Ovary (tissue), 7 donors: ENCODE measurements at regions not wholly inside any gene's neighbourhood (a gene's known extent, or its start where the extent isn't known, plus 50 kb on each side); places are given as distances from the start of the nearest gene placed in this dataset.

Source experiments
- DNase-seq, 5 donors: peaks; one replicate each; pipeline ENCODE4 v3.0.0-alpha.2; 2019 to 2020
- H3K27ac ChIP-seq, 2 donors: fragments of 200-600 bp; one replicate each; pipeline versions ENCODE4 v1.5.1 to v1.8.0; 2019 to 2022
- H3K27me3 ChIP-seq: fragments of 200-600 bp; one replicate; pipeline ENCODE4 v1.8.0; 2022
- H3K36me3 ChIP-seq: fragments of 200-600 bp; sonication (generic); one replicate; pipeline ENCODE4 v1.5.1; 2019
- H3K4me1 ChIP-seq: one replicate; pipeline ENCODE4 v1.8.1; 2013; ENCODE audit warnings: mild to moderate bottlenecking, moderate library complexity; ENCODE audit not compliant: insufficient read depth
- H3K4me3 ChIP-seq: fragments of 200-600 bp; sonication (generic); one replicate; pipeline ENCODE4 v1.5.1; 2017
- H3K9me3 ChIP-seq, 2 donors: fragments of 200-600 bp in 1 of 2; sonication (generic) in 1 of 2; one replicate each; pipeline versions ENCODE4 v1.5.1 to v1.8.1; 2013 to 2019; ENCODE audit warnings: mild to moderate bottlenecking in 1 of 2, moderate library complexity in 1 of 2
- EP300 ChIP-seq: sonication (generic); formaldehyde crosslinking; IDR thresholded peaks from one replicate; pipeline ENCODE4 v1.6.1; 2017; ENCODE audit warnings: antibody characterized with exemption
- POLR2A ChIP-seq: fragments of 450-650 bp; IDR thresholded peaks from one replicate; pipeline ENCODE4 v1.6.1; 2017; ENCODE audit warnings: antibody characterized with exemption, mild to moderate bottlenecking, moderate library complexity
- WGBS, 3 donors: extraction: QIAGEN DNeasy Blood & Tissue Kit in 1 of 3; methylation state at CpG; one replicate each; pipeline versions ENCODE4 v1.1.5 to v1.1.7; 2013 to 2017; 5-methylcytosine and 5-hydroxymethylcytosine counted together
- intact Hi-C, 4 donors: fragments of 100-400 bp; cut with DNase I; formaldehyde crosslinking; loops; one replicate each; pipeline versions ENCODE4 v1.11.0 to v1.15.1; 2022 to 2023
- TF ChIP-seq, protein P1 (sequence below), 3 donors: fragments of 450-650 bp in 2 of 3; fragments of 200-600 bp in 1 of 3; IDR thresholded peaks; one replicate each; pipeline versions ENCODE4 v1.5.1 to v1.8.0; 2016 to 2022; ENCODE audit warnings: antibody characterized with exemption in 3 of 3, mild to moderate bottlenecking in 1 of 3
- donor health status: DM: no; HTN: no; CAD: no; lungs with moderate emphysema.
- donor health status: DM: no; HTN: no; CAD: no.
- donor health status: Bipolar disorder and iron deficiency.
- donor health status: DM: no; HTN: no; CAD: no.
- donor health status: DM: yes; HTN: yes; CAD: no.

DNA sequence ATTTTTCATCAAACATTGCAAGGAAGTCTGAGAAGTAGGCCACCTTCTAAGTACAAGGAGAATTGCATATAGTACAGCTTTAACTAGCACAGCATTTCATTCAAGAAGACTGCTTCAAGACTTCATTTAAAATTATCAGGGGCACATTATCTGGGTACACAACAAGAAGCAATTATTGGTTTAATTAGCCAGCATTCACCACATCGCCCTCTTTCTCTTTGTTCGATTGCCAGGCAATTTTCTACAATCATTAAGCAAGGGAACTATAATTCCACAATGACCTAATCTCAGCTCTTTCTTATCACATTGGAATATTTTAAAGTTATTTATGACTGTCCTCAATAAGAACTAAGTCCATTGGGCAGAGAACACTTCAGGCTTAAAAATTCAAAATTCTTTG lies 1347.1 kb upstream of the PABPC4L start:
- intact Hi-C loops: no loop called here
- TF ChIP-seq, protein P1, sequence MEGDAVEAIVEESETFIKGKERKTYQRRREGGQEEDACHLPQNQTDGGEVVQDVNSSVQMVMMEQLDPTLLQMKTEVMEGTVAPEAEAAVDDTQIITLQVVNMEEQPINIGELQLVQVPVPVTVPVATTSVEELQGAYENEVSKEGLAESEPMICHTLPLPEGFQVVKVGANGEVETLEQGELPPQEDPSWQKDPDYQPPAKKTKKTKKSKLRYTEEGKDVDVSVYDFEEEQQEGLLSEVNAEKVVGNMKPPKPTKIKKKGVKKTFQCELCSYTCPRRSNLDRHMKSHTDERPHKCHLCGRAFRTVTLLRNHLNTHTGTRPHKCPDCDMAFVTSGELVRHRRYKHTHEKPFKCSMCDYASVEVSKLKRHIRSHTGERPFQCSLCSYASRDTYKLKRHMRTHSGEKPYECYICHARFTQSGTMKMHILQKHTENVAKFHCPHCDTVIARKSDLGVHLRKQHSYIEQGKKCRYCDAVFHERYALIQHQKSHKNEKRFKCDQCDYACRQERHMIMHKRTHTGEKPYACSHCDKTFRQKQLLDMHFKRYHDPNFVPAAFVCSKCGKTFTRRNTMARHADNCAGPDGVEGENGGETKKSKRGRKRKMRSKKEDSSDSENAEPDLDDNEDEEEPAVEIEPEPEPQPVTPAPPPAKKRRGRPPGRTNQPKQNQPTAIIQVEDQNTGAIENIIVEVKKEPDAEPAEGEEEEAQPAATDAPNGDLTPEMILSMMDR (IDR thresholded peaks at IDR 0.05): no peak
- TF ChIP-seq POLR2A: no peak
- TF ChIP-seq EP300: no peak
- Histone ChIP-seq H3K4me1 (no peaks in the 10 kb centered on the region), H3K4me3 (no peak overlapping the region), H3K27me3 (no peaks in the 10 kb centered on the region), H3K36me3 (no peaks in the 10 kb centered on the region), H3K27ac (no peak overlapping the region), H3K9me3 (no peaks in the 10 kb centered on the region)
- WGBS, 3 donors: 56 to 76% (median 64%) methylated on average over 2 of the region's 2 CpGs
- no peak for DNase-seq

DNA sequence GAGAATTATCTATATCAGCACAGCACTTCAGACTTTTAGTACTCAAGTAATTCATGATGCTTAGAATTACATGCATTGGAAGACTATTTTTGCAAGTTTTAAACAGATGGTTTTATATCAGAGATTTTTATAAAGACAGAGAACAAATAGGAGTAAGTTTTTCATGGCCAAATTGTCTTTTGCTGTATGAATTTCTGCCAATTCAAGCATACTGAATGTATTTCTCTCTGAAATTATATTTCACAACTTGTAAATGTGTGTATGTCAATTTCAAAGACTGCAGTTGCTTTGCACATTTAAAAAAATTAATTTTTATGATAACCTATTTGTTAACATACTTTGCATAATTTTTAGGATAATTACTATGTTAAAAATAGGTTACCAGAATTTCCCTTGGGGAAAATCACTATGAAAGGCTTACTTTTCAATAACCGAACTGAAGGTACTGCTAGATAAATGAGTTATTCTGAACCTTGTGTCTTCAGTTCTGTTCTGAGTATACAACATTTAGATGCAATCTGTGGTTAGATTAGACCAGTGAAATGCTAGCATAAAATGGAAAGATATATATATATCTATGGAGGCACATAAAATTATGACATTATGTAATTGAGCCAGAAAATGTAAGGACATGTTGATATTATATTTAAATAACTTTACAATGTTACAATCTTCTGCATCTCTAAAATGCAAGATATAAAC lies 1344.2 kb upstream of the PABPC4L start:
- H3K27ac ChIP-seq: no peak overlapping the region
- DNase-seq: no peak
- no peaks in the 10 kb centered on the region for H3K36me3 ChIP-seq
- TF ChIP-seq, protein P1 (IDR thresholded peaks at IDR 0.05): no peak
- TF ChIP-seq EP300: no peak
- TF ChIP-seq POLR2A: no peak
- no peaks in the 10 kb centered on the region for H3K4me1 ChIP-seq
- H3K4me3 ChIP-seq: no peak overlapping the region
- intact Hi-C loops: no loop called here
- no peaks in the 10 kb centered on the region for H3K9me3 ChIP-seq
- 70 to 85% (median 85%) methylated on average over 1 of the region's 1 CpG for WGBS, 3 donors
- H3K27me3 ChIP-seq: no peaks in the 10 kb centered on the region

DNA sequence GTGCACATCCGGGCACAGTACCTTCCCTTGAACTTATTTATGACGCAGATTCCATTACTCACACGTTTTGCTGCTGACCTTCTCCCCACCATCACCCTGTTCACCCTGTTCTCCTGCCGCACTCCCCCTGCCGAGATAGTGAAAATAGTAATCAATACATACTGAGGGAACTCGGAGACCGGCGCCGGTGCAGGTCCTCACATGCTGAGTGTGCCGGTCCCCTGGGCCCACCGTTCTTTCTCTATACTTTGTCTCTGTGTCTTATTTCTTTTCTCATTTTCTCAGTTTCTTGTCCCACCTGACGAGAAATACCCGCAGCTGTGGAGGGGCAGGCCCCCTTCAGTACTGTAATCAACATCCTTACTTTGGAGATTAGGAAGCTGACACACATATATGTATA lies 1337.1 kb upstream of the PABPC4L start:
- Histone ChIP-seq H3K27ac (no peak overlapping the region), H3K27me3 (no peaks in the 10 kb centered on the region), H3K9me3 (no peaks in the 10 kb centered on the region), H3K36me3 (no peaks in the 10 kb centered on the region), H3K4me1 (no peaks in the 10 kb centered on the region), H3K4me3 (no peak overlapping the region)
- TF ChIP-seq, protein P1 (IDR thresholded peaks at IDR 0.05): no peak
- TF ChIP-seq POLR2A (no peak), EP300 (no peak)
- WGBS, 3 donors: 91 to 93% (median 91%) methylated on average over 13 of the region's 13 CpGs
- no peak for DNase-seq
- intact Hi-C loops: no loop called here

DNA sequence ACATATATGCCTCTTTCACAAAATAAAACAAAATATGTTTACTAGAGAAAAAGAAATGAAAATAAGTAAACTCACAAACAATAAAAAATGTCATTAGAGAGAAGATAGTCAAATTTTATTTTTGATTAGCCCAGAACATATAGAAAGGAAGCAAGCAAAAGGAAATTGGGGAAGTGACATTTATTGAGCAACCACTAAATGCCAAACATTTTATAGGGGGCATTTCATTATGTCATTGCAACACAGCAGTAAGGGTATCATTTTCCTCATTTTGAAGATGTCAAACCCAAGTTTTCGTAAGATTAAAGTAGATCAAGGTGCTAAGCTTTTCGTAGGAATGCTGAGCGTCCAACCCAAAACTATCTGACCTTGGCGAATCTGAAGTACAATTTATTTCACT lies 1331.5 kb upstream of the PABPC4L start:
- H3K27ac ChIP-seq: no peak overlapping the region
- intact Hi-C loops: no loop called here
- no peak for DNase-seq
- no peaks in the 10 kb centered on the region for H3K9me3 ChIP-seq
- H3K4me1 ChIP-seq: no peaks in the 10 kb centered on the region
- H3K4me3 ChIP-seq: no peak overlapping the region
- 86 to 94% (median 90%) methylated on average over 4 of the region's 4 CpGs for WGBS, 3 donors
- no peaks in the 10 kb centered on the region for H3K27me3 ChIP-seq
- TF ChIP-seq POLR2A (no peak), EP300 (no peak)
- TF ChIP-seq, protein P1 (IDR thresholded peaks at IDR 0.05): no peak
- no peaks in the 10 kb centered on the region for H3K36me3 ChIP-seq
